ENCODE measurements at regions not wholly inside any gene's neighbourhood (a gene's known extent, or its start where the extent isn't known, plus 50 kb on each side); places are given as distances from the start of the nearest gene placed in this dataset.

GRCh38 chr1:38291336-38291735, 244.7 kb upstream of the POU3F1 start:
- peak overlapping the region in 1 of 2 experiments; percentile 63; a peak in 2 of 5 replicates for H3K4me3 Mint-ChIP-seq
- TF ChIP-seq CTCF (conservative IDR thresholded peaks at IDR 0.05), result no peak

More at GRCh38 chr1:38291336-38291735, 244.7 kb upstream of the POU3F1 start:
- Histone ChIP-seq H4K20me1 (ENCODE audit: control insufficient read depth, insufficient read depth, insufficient read length) (no peaks in the 10 kb centered on the region), H3K4ac (ENCODE audit: low read depth, low read length) (no peak overlapping the region), H4K91ac (ENCODE audit: insufficient read length, low read depth, low read length) (no peak overlapping the region), H4K5ac (ENCODE audit: insufficient read length, low read depth, low read length) (no peak overlapping the region), H3K23me2 (ENCODE audit: insufficient read length, low read depth, low read length, poor library complexity, severe bottlenecking) (no peaks in the 10 kb centered on the region), H2AK5ac (ENCODE audit: insufficient read length, low read length) (no peak overlapping the region), H3K23ac (ENCODE audit: insufficient read length, low read depth, low read length) (no peak overlapping the region), H3K18ac (ENCODE audit: insufficient read length, low read depth, low read length) (no peak overlapping the region), H3K79me2 (ENCODE audit: insufficient read depth, low read length) (no peaks in the 10 kb centered on the region), H2BK12ac (ENCODE audit: insufficient read length, low read depth, low read length) (no peak overlapping the region), H2BK15ac (ENCODE audit: low read depth, low read length) (no peak overlapping the region), H2BK5ac (ENCODE audit: insufficient read length, low read length) (no peak overlapping the region), H3K79me1 (ENCODE audit: insufficient read depth, low read depth, low read length, poor library complexity, severe bottlenecking) (no peaks in the 10 kb centered on the region), H3K27ac (ENCODE audit: insufficient read length, low read depth, low read length) (no peak overlapping the region), H3K4me2 (ENCODE audit: insufficient read depth, insufficient read length, low read length) (no peak overlapping the region), H3K9me3 (ENCODE audit: control insufficient read depth, low read depth, low read length) (no peaks in the 10 kb centered on the region), H4K8ac (replicated peaks; ENCODE audit: insufficient read length, low read depth, low read length) (no peak overlapping the region), H3T11ph (ENCODE audit: low read length) (no peak overlapping the region), H3K9ac (ENCODE audit: extremely low read depth, insufficient read length, low read length) (no peak overlapping the region), H2BK20ac (ENCODE audit: low read depth, low read length, poor library complexity, severe bottlenecking) (no peak overlapping the region), H3K14ac (ENCODE audit: insufficient read depth, low read length) (no peak overlapping the region), H3K56ac (ENCODE audit: insufficient read length, low read depth, low read length) (no peak overlapping the region), H3K27me3 (ENCODE audit: insufficient read depth, low read length) (no peaks in the 10 kb centered on the region; the same call in 1 of the 2 replicates), H2BK120ac (ENCODE audit: low read depth, low read length, poor library complexity, severe bottlenecking) (no peak overlapping the region), H3K4me1 (ENCODE audit: insufficient read depth, low read length) (no peaks in the 10 kb centered on the region; the same call in 1 of the 2 replicates), H2AFZ (ENCODE audit: low read length) (no peak overlapping the region)
- no peak overlapping the region; a peak in 1 of 7 replicates for H3K27ac Mint-ChIP-seq
- peaks cover 4 to 10% of the 10 kb centered on the region in 2 experiments; a peak in 3 of 5 replicates for H3K9me3 Mint-ChIP-seq
- peaks cover 37 to 52% of the 10 kb centered on the region in 2 experiments for H3K4me1 Mint-ChIP-seq
- no CpG with 5 or more reads among the region's 3 CpGs for WGBS (ENCODE audit: extremely low coverage, insufficient read length, low lambda C conversion rate)
- H3K36me3 Mint-ChIP-seq (ENCODE audit: insufficient read depth in 1 of 3, low read depth in 3 of 3), result peaks cover 2 to 12% (median 3%) of the 10 kb centered on the region in 3 experiments; a peak in 4 of 7 replicates
- H3K27me3 Mint-ChIP-seq (ENCODE audit: low read depth), result peaks cover 14% of the 10 kb centered on the region
- no peak for DNase-seq

Measured in H9 (cell line).